HK-2 (cell line): ENCODE measurements at regions not wholly inside any gene's neighbourhood (a gene's known extent, or its start where the extent isn't known, plus 50 kb on each side); places are given as distances from the start of the nearest gene placed in this dataset.

ENCODE experiments used
- DNase-seq: peaks from one replicate; pipeline ENCODE4 v3.0.0-alpha.2; 2018; ENCODE audit not compliant: unreplicated experiment

GRCh38 chr2:144678736-144679135 is 158.8 kb upstream of the ZEB2 start:
- no peak for DNase-seq

DNA sequence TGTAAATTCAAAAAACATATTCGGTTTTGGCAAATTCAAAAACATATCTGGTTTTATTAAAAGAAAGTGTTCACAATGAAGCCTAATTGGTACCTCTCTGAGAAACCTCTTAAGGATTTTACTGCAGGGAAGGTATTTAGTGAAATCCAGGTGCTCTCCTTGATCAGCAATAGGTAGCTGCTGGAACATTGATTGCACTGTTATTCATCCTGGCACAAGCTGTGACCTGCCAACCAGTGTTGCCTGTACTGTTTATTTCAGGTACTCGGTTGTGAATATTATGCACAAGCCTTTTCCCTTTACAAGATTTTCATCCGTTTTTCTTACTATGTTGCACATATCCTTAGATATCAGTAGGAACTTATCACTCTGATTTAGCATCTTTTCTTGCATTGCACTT is 155.8 kb upstream of the ZEB2 start:
- no peak for DNase-seq

- no peak for DNase-seq
These were observed 155.4 kb upstream of the ZEB2 start for GRCh38 chr2:144675331-144675730.

DNA sequence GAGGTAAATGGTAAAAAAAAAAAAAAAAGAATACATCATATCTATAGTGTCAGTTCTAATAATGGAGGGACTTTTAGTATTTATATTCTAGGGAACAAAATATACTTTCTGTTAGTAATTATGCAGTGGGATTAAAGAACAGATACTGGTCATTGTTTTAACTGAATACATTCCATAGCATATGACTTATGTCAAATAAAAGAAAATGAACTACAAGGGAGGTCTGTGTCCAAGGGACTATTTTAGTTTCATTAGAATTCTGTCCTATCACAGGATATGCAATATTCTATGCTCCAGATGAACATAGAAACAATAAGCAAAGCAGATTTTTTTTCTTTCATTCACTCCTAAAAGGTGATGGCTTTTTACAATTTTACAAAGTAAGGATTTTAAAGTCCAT is 154.2 kb upstream of the ZEB2 start:
- DNase-seq: no peak

GRCh38 chr2:144673456-144673855 is 153.5 kb upstream of the ZEB2 start:
- no peak for DNase-seq

DNA sequence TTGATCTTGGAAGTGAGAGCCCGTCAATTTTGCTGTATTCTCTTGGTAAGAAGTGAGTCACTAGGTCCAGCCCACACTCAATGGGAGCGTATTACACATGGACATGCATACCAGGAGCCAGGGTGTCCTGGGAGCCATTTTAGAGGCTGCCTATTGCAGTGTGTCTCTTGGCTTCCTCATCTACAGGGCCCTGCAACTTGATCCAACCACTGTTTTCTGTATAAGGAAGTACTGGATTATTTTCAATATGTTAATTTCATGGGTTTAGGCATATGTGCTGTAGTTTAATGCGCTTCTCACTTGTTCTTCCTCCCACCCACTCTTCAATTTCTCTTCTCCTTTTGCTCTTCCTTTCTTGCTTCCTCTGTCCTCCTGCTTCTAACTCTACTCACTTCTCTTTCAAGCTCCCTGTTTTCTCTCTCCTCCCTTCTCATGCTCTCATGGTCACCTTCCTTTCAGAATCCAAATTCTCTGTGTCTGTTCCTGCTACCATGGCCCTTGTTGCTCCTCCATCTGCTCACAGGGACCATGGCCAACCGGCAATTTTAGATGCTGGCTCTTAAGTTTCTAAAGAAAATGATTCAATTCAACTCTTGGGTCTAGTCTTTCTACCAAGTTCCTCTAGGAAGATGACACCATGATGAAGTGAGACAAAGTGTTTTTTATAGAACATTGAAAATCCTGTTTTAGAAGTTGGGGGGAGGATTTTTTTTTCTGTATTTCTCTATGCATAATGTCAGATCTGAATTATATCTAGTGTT is 152.0 kb upstream of the ZEB2 start:
- no peak for DNase-seq

DNA sequence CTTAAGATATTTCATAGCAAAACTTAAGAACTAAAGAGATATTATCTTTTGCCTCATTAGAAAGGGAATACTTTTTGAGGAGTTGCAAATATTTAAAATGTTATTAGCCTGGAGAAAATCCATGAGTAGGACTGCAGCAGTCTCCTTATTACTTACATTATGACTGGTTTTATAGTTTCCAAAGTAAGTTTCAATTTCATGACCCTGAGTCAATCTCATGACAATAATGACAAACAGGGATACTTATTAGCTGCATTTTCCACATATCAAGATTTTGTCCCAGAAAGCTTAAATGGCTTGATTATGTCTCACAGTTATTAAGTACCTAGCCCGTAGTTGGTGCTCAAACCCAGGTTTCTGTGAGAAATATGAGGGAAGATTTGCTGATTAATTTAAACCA is 150.8 kb upstream of the ZEB2 start:
- no peak for DNase-seq

GRCh38 chr2:144670080-144670479 is 150.2 kb upstream of the ZEB2 start:
- no peak for DNase-seq

DNA sequence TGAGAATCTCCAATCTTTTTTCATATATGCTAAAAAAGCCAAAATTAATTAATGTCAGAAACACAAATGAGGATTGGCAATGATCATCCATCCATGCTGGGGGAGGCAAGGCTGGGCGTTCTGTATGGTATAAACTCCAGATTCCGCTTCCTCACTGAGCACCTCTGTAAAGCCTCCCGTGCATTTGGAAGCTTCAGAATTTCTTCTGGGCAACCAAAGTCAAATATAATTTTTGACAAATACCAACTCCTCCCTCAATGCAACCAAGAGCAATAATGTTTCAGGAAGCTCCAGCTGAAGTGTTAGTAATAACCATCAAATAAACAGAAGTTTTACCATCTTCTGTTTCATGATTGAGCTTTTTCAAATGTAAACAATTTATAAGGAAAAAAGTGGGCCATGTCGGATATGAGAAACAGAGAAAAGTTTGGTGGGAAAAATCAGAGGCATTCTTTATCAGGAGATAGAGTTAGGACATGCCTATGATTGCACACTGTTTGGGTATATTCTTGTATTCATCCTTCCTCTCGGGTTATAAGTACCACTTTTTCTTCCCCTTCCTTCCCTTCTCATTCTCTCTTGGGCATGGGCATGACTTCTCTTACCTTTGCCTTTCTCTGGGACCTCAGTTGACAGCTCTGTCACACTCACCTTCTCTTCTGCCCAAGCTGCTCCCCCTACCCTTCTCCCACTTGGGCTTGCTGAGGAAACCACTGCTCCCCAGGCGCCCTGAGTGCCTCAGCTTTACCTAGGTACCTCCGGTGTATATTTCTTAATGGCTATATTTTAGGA is 149.5 kb upstream of the ZEB2 start:
- no peak for DNase-seq

- DNase-seq: no peak
These were observed 148.7 kb upstream of the ZEB2 start for GRCh38 chr2:144668493-144669110.

GRCh38 chr2:144666032-144666431 is 146.1 kb upstream of the ZEB2 start:
- no peak for DNase-seq

- DNase-seq: no peak
These were observed 143.3 kb upstream of the ZEB2 start for GRCh38 chr2:144663207-144663606.

GRCh38 chr2:144660518-144661316 is 140.8 kb upstream of the ZEB2 start:
- DNase-seq: no peak

GRCh38 chr2:144659731-144660275 is 139.9 kb upstream of the ZEB2 start:
- DNase-seq: peak; percentile 84

- no peak for DNase-seq
These were observed 134.6 kb upstream of the ZEB2 start for GRCh38 chr2:144654523-144654922.

DNA sequence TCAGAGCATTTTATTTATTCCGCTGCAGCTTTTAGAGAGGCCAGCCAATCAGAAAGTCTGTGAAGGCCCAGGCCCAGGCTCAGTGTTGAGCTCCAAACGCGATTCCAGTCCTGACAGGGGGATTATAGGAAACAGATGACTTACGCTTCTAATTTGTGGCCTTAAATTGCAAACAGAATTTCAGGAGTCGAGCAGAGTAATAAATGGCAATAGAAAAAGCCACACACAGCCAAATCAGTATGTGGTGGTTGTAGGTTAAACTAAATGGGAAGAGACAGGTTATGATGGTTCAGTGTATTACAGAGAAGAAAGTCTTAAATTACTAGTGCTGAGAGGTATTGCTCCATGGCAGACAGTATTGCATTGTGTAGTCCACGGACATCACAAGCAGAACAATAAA is 131.0 kb upstream of the ZEB2 start:
- DNase-seq: no peak

DNA sequence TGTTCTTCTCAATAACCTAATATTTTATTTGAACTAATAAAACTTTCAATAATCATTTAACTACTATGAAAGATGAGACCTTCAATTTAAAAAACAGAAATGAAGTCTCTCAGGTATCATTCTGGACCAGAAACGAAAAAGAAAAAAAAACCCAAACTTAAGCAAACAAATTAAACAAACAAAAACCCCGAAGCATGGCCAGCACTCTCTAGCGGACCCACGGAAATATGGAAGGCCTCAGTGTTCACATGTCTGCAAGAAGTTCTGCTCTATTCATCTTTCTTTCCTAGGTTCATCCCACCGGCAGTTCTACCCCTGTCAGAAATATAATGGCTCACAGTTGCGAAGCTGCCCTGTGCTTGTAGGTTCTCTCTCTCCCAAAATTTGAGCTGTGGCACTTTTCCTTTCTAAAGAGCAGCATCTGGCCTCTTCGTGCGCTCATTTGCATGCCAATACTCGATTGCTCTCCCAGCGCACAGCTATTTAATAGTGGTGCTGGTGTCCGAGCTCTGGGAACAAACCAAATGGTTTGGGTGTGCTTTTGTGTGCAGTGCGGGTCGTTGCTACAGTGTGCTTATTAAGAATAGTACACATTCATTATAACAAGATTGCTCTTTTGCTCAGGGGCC is 129.0 kb upstream of the ZEB2 start:
- DNase-seq: no peak

DNA sequence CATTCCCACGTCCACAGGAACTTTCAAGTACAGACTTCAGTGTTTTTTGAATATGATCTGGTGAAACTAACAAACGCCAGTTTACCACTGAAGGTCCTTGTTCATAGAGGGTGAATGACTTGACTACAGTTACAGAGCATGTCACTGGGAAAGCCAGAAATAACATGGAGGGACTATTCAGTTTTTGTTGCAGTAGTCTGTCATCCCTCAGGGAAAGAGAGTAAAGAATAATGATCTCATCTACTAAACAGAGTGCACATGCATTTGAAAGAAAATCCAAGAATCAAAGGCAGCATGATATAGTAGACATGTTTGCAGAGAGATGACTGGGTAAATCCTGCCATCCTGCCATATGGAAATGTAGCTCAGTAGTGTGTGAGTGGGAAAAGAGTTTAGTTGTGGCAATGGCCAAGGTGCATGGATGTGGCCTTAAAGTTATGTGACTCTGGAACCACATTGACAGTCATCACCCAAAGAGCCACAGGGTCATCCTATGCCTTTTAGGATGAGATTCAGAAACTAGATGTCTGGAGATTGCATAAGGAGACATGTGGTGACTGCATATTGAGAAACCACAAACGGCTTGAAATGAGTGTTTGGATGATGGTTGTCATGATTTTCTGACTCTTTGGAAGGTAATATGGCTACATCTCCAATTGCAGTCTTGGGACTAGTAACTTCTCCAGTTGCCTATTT is 125.3 kb upstream of the ZEB2 start:
- no peak for DNase-seq

- DNase-seq: no peak
These were observed 124.6 kb upstream of the ZEB2 start for GRCh38 chr2:144644549-144644948.

- no peak for DNase-seq
These were observed 123.8 kb upstream of the ZEB2 start for GRCh38 chr2:144643537-144644336.
